OCI-LY1 (cell line): ENCODE measurements at regions not wholly inside any gene's neighbourhood (a gene's known extent, or its start where the extent isn't known, plus 50 kb on each side); places are given as distances from the start of the nearest gene placed in this dataset.

Experiments
- H2AFZ ChIP-seq: fragments of 200-600 bp; sonication (generic), shearing (Covaris generic); 2 replicates; pipeline ENCODE4 v1.6.0; 2014; ENCODE audit warnings: antibody characterized with exemption, mild to moderate bottlenecking, low read length
- H3F3A ChIP-seq: fragments of 200-600 bp; sonication (generic), shearing (Covaris generic); 2 replicates; pipeline ENCODE4 v1.6.0; 2014; ENCODE audit warnings: mild to moderate bottlenecking, antibody characterized with exemption, low read length, moderate library complexity; ENCODE audit not compliant: insufficient read depth
- H3K27ac ChIP-seq: fragments of 200-600 bp; sonication (generic); 2 replicates; pipeline ENCODE4 v1.5.1; 2014; ENCODE audit warnings: low read length, mixed run types, mild to moderate bottlenecking, low read depth; ENCODE audit not compliant: poor library complexity, severe bottlenecking
- H3K27me3 ChIP-seq: fragments of 200-600 bp; sonication (generic); 2 replicates; pipeline ENCODE4 v1.6.0; 2014; ENCODE audit warnings: antibody characterized with exemption, mild to moderate bottlenecking, low read length, moderate library complexity; ENCODE audit not compliant: insufficient read depth
- H3K36me3 ChIP-seq: fragments of 200-600 bp; sonication (generic); 2 replicates; pipeline ENCODE4 v1.6.1; 2014; ENCODE audit warnings: mild to moderate bottlenecking, antibody characterized with exemption, low read length, moderate library complexity, mixed read lengths; ENCODE audit not compliant: insufficient read depth
- H3K4me1 ChIP-seq: fragments of 200-600 bp; sonication (generic); 2 replicates; pipeline ENCODE4 v1.5.1; 2014; ENCODE audit warnings: mild to moderate bottlenecking, low read length, moderate library complexity; ENCODE audit not compliant: insufficient read depth, severe bottlenecking
- H3K4me2 ChIP-seq: fragments of 200-600 bp; sonication (generic), shearing (Covaris generic); 2 replicates; pipeline ENCODE4 v1.6.1; 2014; ENCODE audit warnings: low read length
- H3K4me3 ChIP-seq: fragments of 200-600 bp; sonication (generic); 2 replicates; pipeline ENCODE4 v1.5.1; 2014; ENCODE audit warnings: low read length, low read depth, mild to moderate bottlenecking, mixed read lengths; ENCODE audit not compliant: poor library complexity, severe bottlenecking
- H3K79me2 ChIP-seq: fragments of 200-600 bp; shearing (Covaris generic); 2 replicates; pipeline ENCODE4 v1.6.1; 2016; ENCODE audit warnings: mixed run types, low read length, mixed read lengths; ENCODE audit not compliant: insufficient read depth
- H3K9ac ChIP-seq: fragments of 200-600 bp; sonication (generic), shearing (Covaris generic); 2 replicates; pipeline ENCODE4 v1.6.1; 2014; ENCODE audit warnings: mild to moderate bottlenecking, low read length, mixed read lengths
- H3K9me2 ChIP-seq: fragments of 200-600 bp; sonication (generic), shearing (Covaris generic); 2 replicates; pipeline ENCODE4 v1.6.1; 2014; ENCODE audit warnings: low read depth, mild to moderate bottlenecking, low read length, mixed read lengths
- H3K9me3 ChIP-seq: fragments of 200-600 bp; shearing (Covaris generic); 2 replicates; pipeline ENCODE4 v1.6.1; 2014; ENCODE audit warnings: low read length, mixed read lengths
- H4K20me1 ChIP-seq: fragments of 200-600 bp; sonication (generic), shearing (Covaris generic); 2 replicates; pipeline ENCODE4 v1.6.0; 2016; ENCODE audit warnings: mild to moderate bottlenecking, low read length; ENCODE audit not compliant: insufficient read depth
- CTCF ChIP-seq: fragments of 200-600 bp; sonication (generic), shearing (Covaris generic); IDR thresholded peaks from 2 replicates; pipeline ENCODE4 v1.5.1; 2017; ENCODE audit warnings: mild to moderate bottlenecking, antibody characterized with exemption, low read length, moderate library complexity, mixed read lengths
- EZH2 ChIP-seq: fragments of 200-600 bp; sonication (generic), shearing (Covaris generic); IDR thresholded peaks from 2 replicates; pipeline ENCODE4 v1.8.0; 2017; ENCODE audit warnings: borderline replicate concordance, mixed run types, mild to moderate bottlenecking, antibody characterized with exemption, low read length, moderate library complexity, mixed read lengths

GRCh38 chr1:173420330-173420806 is 56.8 kb upstream of the PRDX6 start:
- Histone ChIP-seq H3K9me3 (no peaks in the 10 kb centered on the region), H3F3A (no peaks in the 10 kb centered on the region), H3K9ac (peak overlapping the region; percentile 30; the same call in 1 of the 2 replicates), H3K36me3 (peaks cover 39% of the 10 kb centered on the region), H3K4me3 (no peak overlapping the region), H4K20me1 (no peaks in the 10 kb centered on the region), H3K4me2 (peak overlapping the region; percentile 56; the same call in 1 of the 2 replicates), H3K79me2 (no peaks in the 10 kb centered on the region; the same call in 1 of the 2 replicates), H3K27ac (peak overlapping the region; percentile 71), H3K9me2 (no peaks in the 10 kb centered on the region), H3K27me3 (no peaks in the 10 kb centered on the region), H2AFZ (no peak overlapping the region), H3K4me1 (peaks cover 44% of the 10 kb centered on the region)
- peak; percentile 90 for TF ChIP-seq CTCF
- no peak for TF ChIP-seq EZH2

- Histone ChIP-seq H3K4me2 (no peak overlapping the region), H3K79me2 (no peaks in the 10 kb centered on the region), H3K4me1 (peaks cover 35% of the 10 kb centered on the region), H3F3A (no peaks in the 10 kb centered on the region), H3K27me3 (no peaks in the 10 kb centered on the region), H3K4me3 (no peak overlapping the region), H3K9me2 (no peaks in the 10 kb centered on the region), H4K20me1 (no peaks in the 10 kb centered on the region), H3K36me3 (peaks cover 39% of the 10 kb centered on the region), H2AFZ (no peak overlapping the region), H3K27ac (no peak overlapping the region), H3K9ac (no peak overlapping the region), H3K9me3 (no peaks in the 10 kb centered on the region)
- no peak for TF ChIP-seq CTCF
- TF ChIP-seq EZH2: no peak
Observed at GRCh38 chr1:173421286-173421685, 55.8 kb upstream of the PRDX6 start.

- Histone ChIP-seq H3K27me3 (no peaks in the 10 kb centered on the region), H4K20me1 (no peaks in the 10 kb centered on the region), H2AFZ (no peak overlapping the region), H3K9me3 (no peaks in the 10 kb centered on the region), H3K79me2 (no peaks in the 10 kb centered on the region), H3K36me3 (peaks cover 39% of the 10 kb centered on the region), H3K9ac (no peak overlapping the region), H3K4me2 (no peak overlapping the region), H3K9me2 (no peaks in the 10 kb centered on the region), H3K4me1 (peaks cover 31% of the 10 kb centered on the region), H3K4me3 (no peak overlapping the region), H3F3A (no peaks in the 10 kb centered on the region), H3K27ac (no peak overlapping the region)
- no peak for TF ChIP-seq CTCF
- no peak for TF ChIP-seq EZH2
Observed at GRCh38 chr1:173421789-173422188, 55.3 kb upstream of the PRDX6 start.
